Stimulated activated effector memory CD8-positive, alpha-beta T cell treated with anti-CD3 and anti-CD28 coated beads, Interleukin-12 subunit alpha, Interleukin-12 subunit beta, amount 100 ng/mL, for 72 hours (primary cell): ENCODE measurements at regions not wholly inside any gene's neighbourhood (a gene's known extent, or its start where the extent isn't known, plus 50 kb on each side); places are given as distances from the start of the nearest gene placed in this dataset.
"Not testable (repeated sequence)": the region's sequence is repeated elsewhere in the genome, so short reads cannot be mapped to it uniquely, and the experiment has no call there.

Source experiments
- ATAC-seq: fragments of 150-1000 bp; cut with Tn5 transposase; 2 replicates; pipeline ENCODE4 v1.10.0; 2021
- DNase-seq, 2 donors: peaks; one replicate each; pipeline ENCODE4 v3.0.0; 2021 to 2022; ENCODE audit warnings: low spot score in 2 of 2
- H3K27ac Mint-ChIP-seq: one replicate; pipeline ENCODE4 v1.8.0; 2022; ENCODE audit warnings: mild to moderate bottlenecking, mixed read lengths
- H3K36me3 Mint-ChIP-seq: one replicate; pipeline ENCODE4 v1.8.0; 2022; ENCODE audit warnings: mild to moderate bottlenecking, mixed read lengths
- H3K4me1 Mint-ChIP-seq: one replicate; pipeline ENCODE4 v1.8.0; 2022; ENCODE audit warnings: mixed read lengths
- H3K4me3 Mint-ChIP-seq: one replicate; pipeline ENCODE4 v1.8.0; 2022; ENCODE audit warnings: mild to moderate bottlenecking, mixed read lengths
- H3K9me3 Mint-ChIP-seq: one replicate; pipeline ENCODE4 v1.8.0; 2022; ENCODE audit warnings: mixed read lengths

- ATAC-seq: not testable (repeated sequence)
Observed at GRCh38 chr9:42431616-42432010, 248.2 kb downstream of the SPATA31A6 start.

GRCh38 chr9:42434844-42435714, 251.6 kb downstream of the SPATA31A6 start:
- ATAC-seq: peak; percentile 32
- not testable (repeated sequence) for H3K4me1 Mint-ChIP-seq, H3K4me3 Mint-ChIP-seq, H3K27ac Mint-ChIP-seq, H3K9me3 Mint-ChIP-seq, DNase-seq, H3K36me3 Mint-ChIP-seq

More at GRCh38 chr9:42431616-42432010, 248.2 kb downstream of the SPATA31A6 start:
- not testable (repeated sequence) for H3K4me1 Mint-ChIP-seq, H3K4me3 Mint-ChIP-seq, H3K27ac Mint-ChIP-seq, H3K9me3 Mint-ChIP-seq, H3K36me3 Mint-ChIP-seq, DNase-seq

DNA sequence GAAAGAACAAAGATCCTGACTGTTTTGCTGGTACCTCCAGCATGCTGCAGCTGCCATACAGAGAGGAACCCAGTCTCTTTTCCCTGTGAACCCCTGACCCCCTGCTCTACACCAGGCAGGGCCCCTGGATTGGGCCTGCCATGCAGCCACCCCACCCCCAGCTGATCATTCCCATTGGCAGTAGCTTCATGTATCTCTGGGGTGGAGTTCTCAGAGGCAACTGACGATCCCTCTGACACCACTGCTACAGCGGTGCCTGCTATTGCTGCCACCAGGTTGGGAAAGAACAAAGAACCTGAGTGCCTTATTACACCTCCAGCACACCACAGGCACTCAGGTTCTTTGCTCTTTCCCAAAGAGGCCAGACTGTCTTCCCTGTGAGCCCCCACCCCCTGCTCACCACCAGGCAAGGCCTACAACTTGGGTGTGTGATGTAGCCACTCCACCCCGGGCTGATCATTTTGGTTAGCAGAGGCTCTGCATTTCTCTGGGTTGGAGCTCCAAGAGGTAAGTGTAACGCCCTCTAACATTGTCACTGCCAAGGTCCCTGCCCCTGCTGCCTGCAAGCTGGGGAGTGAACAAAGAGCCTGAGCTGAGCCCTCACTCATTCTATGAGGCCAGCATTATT, 252.4 kb downstream of the SPATA31A6 start:
- H3K27ac Mint-ChIP-seq, H3K9me3 Mint-ChIP-seq, DNase-seq, H3K4me1 Mint-ChIP-seq, H3K4me3 Mint-ChIP-seq, H3K36me3 Mint-ChIP-seq: not testable (repeated sequence)
- peak; percentile 46 for ATAC-seq

GRCh38 chr9:42437057-42437759, 253.7 kb downstream of the SPATA31A6 start:
- H3K27ac Mint-ChIP-seq, H3K36me3 Mint-ChIP-seq, H3K4me1 Mint-ChIP-seq, H3K9me3 Mint-ChIP-seq, DNase-seq, H3K4me3 Mint-ChIP-seq: not testable (repeated sequence)
- peak; percentile 51 for ATAC-seq

DNA sequence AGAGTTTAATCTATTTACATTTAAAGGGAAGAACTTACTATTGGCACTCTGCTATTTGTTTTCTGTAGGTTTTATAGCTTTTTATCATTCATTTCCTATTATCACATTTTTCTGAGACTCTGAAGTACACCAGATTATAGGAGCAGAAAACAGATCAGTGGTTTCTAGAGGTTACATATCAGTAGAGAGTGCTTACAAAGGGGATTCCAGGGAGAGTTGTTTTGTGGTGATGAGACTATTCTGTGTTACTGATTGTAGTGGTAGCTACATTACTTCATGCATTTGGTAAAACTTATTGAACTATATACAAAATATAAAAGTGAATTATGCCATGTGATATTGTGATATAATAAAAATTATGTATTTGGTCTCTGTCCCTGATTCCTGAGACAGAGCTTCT, 259.2 kb downstream of the SPATA31A6 start:
- H3K9me3 Mint-ChIP-seq, H3K4me1 Mint-ChIP-seq, H3K4me3 Mint-ChIP-seq, H3K36me3 Mint-ChIP-seq, ATAC-seq, H3K27ac Mint-ChIP-seq, DNase-seq: not testable (repeated sequence)

DNA sequence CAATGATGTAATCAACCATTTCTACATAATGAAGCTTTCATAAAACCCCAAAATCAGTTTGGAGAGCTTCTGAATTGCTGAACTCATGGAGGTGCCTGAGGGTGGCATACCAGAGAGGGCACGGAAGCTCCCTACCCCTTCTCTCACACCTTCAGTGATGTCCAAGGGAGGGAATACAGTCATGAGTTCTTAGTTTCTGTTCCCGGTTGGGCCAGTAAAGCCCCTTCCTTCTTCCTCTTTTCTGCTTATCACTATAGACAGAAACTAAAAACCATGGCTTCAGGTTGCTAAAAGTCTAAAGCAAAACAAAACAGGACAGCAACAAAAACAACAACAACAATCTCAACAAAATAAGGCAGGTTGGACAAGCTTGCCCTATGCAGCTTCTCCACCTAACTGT, 260.0 kb downstream of the SPATA31A6 start:
- H3K27ac Mint-ChIP-seq, DNase-seq, H3K4me3 Mint-ChIP-seq, ATAC-seq, H3K36me3 Mint-ChIP-seq, H3K9me3 Mint-ChIP-seq, H3K4me1 Mint-ChIP-seq: not testable (repeated sequence)

- not testable (repeated sequence) for H3K27ac Mint-ChIP-seq, H3K4me3 Mint-ChIP-seq, H3K36me3 Mint-ChIP-seq, H3K9me3 Mint-ChIP-seq, H3K4me1 Mint-ChIP-seq, DNase-seq, ATAC-seq
Observed at GRCh38 chr9:42461436-42461835, 278.0 kb downstream of the SPATA31A6 start.

DNA sequence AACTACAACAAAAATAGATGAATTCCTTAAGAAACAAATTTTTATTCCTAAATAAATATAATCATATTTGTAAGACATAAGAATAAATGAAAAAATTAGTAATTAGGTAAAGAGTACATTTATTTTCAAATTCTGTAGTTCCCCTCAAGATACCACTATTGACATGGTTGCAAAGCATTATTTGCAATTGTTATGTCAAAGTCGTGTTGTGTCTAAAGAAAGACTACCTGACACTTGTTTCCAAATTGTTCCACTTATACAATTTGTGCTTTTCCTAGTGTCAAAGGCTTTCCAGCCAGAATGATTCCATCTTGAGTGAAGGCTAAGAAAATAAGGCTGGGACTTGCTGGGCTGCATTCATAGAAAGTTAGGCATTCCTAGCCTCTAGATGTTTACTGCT, 278.4 kb downstream of the SPATA31A6 start:
- not testable (repeated sequence) for H3K27ac Mint-ChIP-seq, ATAC-seq, H3K4me3 Mint-ChIP-seq, DNase-seq, H3K9me3 Mint-ChIP-seq, H3K36me3 Mint-ChIP-seq, H3K4me1 Mint-ChIP-seq

DNA sequence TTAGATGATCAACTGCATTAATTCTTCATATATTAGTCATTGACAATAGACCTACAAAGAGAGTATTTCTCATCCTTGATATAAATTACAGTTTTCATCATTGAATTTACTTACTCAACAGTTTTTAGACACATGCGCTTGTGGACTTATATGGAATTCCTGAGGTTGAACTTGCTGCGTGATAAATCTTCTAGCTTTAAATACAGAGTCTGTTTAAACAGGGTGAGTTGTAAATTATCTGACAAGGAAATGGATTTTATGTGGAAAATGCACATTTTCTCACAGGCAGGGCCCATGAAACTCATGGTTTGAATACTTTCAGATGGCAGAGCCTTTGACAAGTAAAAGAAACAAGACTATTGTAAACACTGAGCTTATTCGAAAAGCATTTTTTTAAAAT, 280.5 kb downstream of the SPATA31A6 start:
- not testable (repeated sequence) for H3K4me3 Mint-ChIP-seq, H3K27ac Mint-ChIP-seq, H3K9me3 Mint-ChIP-seq, ATAC-seq, DNase-seq, H3K36me3 Mint-ChIP-seq, H3K4me1 Mint-ChIP-seq

GRCh38 chr9:42470577-42470976, 287.1 kb downstream of the SPATA31A6 start:
- not testable (repeated sequence) for DNase-seq, H3K4me3 Mint-ChIP-seq, H3K27ac Mint-ChIP-seq, H3K36me3 Mint-ChIP-seq, H3K4me1 Mint-ChIP-seq, H3K9me3 Mint-ChIP-seq, ATAC-seq

DNA sequence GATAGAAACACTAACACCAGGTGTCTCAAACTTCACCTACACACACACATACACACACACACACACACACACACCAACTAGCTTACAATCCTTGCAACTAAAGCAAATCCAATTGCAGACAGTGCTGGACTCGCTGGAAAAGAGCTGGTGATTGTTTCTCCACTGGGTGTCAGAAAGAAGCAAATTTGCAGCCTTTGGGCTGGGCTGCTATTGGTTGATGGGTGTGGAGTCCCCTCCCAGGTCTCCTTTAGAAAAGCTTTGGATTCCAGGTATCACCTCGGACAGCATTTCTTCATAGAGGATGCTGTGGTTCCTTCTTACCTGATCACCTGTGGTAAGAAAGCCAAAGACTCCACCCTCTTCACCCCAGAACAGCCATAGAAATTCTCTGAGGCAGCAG, 307.5 kb downstream of the SPATA31A6 start:
- H3K4me3 Mint-ChIP-seq, H3K4me1 Mint-ChIP-seq: not testable (repeated sequence)
- ATAC-seq: peak; percentile 34

DNA sequence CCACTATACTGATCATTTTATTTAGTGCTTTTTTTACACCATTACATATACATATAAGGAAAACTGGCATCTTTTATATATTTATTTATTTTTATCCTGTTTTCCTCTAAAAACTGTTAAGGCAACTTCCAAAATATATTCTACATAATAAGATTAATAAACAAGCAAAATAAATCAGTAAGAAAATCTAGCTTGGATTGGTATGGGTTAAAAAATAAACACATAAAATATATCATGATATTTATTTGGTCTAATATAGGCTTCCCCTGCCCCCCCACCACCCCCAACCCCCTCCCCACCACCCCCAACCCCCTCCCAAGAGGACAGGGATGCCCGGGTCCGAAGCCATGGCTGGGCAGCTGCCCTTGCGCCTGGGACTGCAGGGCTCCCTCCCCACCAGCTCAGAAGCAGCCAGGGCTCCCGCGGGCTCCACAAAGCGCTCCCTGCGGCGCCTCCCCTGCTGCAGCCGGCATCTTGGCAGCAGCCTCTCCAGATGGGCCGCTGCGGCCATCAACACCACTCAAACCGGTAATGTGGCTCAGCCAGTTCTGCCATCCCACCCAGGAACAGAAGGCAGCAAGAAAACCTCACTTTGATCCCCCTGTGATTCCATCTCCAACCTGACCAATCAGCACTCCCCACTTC, 319.3 kb downstream of the SPATA31A6 start:
- ATAC-seq, H3K36me3 Mint-ChIP-seq, H3K4me1 Mint-ChIP-seq, H3K4me3 Mint-ChIP-seq, H3K9me3 Mint-ChIP-seq, DNase-seq, H3K27ac Mint-ChIP-seq: not testable (repeated sequence)

More for the DNA sequence above, 307.5 kb downstream of the SPATA31A6 start:
- DNase-seq, H3K36me3 Mint-ChIP-seq, H3K9me3 Mint-ChIP-seq, H3K27ac Mint-ChIP-seq: not testable (repeated sequence)

DNA sequence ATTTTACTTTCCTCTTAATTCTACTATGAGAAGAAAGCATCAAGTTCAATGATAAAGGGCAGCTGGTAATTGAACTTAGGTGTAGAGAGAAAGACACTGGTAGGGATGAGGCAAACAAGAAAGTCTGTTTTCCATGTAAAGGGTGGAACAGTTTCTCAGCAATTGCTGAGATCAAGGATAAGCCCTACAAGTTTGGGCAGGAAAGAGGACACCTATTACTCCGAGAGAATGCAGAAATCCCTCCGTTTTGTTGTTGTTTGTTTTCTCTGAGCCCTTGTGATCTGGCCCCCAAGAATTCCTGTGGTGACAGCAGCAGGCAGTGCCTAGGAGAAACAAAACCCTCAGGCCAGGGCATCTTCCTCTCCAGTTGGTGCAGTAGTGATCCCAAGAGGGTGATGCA, 324.7 kb downstream of the SPATA31A6 start:
- not testable (repeated sequence) for H3K36me3 Mint-ChIP-seq, H3K9me3 Mint-ChIP-seq, H3K4me1 Mint-ChIP-seq, H3K27ac Mint-ChIP-seq, H3K4me3 Mint-ChIP-seq, ATAC-seq, DNase-seq

GRCh38 chr9:42513535-42513934, 330.1 kb downstream of the SPATA31A6 start:
- H3K4me1 Mint-ChIP-seq, H3K4me3 Mint-ChIP-seq, H3K9me3 Mint-ChIP-seq, H3K27ac Mint-ChIP-seq, H3K36me3 Mint-ChIP-seq, ATAC-seq, DNase-seq: not testable (repeated sequence)

DNA sequence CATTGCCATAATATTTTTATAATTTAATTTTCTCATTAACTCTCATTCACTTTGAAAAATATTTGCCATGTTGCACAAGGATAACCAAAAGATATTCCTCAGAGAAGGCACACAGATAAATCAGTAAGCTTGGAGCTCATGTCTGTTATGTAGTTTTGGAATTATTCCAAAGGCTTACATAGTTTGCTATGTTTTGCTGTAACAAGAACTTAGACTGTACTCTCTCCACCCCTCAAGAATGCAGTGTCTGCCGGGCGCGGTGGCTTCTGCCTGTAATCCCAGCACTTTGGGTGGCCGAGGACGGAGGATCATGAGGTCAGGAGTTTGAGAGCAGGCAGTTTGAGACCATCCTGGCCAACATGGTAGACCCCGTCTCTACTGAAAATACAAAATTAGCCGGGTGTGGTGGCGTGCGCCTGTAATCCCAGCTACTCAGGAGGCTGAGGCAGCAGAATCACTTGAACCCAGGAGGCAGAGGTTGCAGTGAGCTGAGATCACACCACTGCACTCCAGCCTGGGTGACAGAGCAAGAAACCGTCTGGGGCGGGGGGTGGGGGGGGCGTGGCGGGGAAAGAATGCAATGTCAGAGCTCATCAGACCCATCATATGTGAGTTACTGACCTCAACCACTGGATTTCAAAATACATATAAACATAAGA, 351.0 kb downstream of the SPATA31A6 start:
- H3K36me3 Mint-ChIP-seq, ATAC-seq, H3K4me1 Mint-ChIP-seq, H3K9me3 Mint-ChIP-seq, H3K27ac Mint-ChIP-seq, H3K4me3 Mint-ChIP-seq, DNase-seq: not testable (repeated sequence)
